NCI-H345 (cell line): ENCODE measurements at regions not wholly inside any gene's neighbourhood (a gene's known extent, or its start where the extent isn't known, plus 50 kb on each side); places are given as distances from the start of the nearest gene placed in this dataset.

Source experiments
- DNase-seq: peaks from one replicate; lab custom pipeline; 2025; lab: John Stamatoyannopoulos, UW

GRCh38 chr16:87552072-87552718 is 50.1 kb upstream of the JPH3 start:
- no peak for DNase-seq

GRCh38 chr16:87551487-87551886 is 50.8 kb upstream of the JPH3 start:
- DNase-seq, result no peak

- peak; percentile 19 for DNase-seq
Measured at GRCh38 chr16:87550495-87550961, 51.8 kb upstream of the JPH3 start.

- DNase-seq, result no peak
Measured at GRCh38 chr16:87549627-87550494, 52.4 kb upstream of the JPH3 start.

- no peak for DNase-seq
Measured at GRCh38 chr16:87548046-87548445, 54.3 kb upstream of the JPH3 start.

- DNase-seq, result no peak
Measured at GRCh38 chr16:87543436-87544191, 50.8 kb upstream of the ZCCHC14 start.

- no peak for DNase-seq
Measured at GRCh38 chr16:87542531-87543102, 49.8 kb upstream of the ZCCHC14 start.
